Thyroid gland (tissue), 4 donors: ENCODE measurements at regions not wholly inside any gene's neighbourhood (a gene's known extent, or its start where the extent isn't known, plus 50 kb on each side); places are given as distances from the start of the nearest gene placed in this dataset.

Experiments
- DNase-seq, 2 donors: peaks; one replicate each; pipeline ENCODE4 v3.0.0-alpha.2; 2019
- H3K27ac ChIP-seq, 3 donors: fragments of 200-600 bp; sonication (generic); 1 replicate in 2 of 3; 2 replicates in 1 of 3; pipeline ENCODE4 v1.5.1; 2016 to 2019; ENCODE audit warnings: mild to moderate bottlenecking in 1 of 3, moderate library complexity in 1 of 3
- H3K27me3 ChIP-seq: fragments of 200-600 bp; sonication (generic); one replicate; pipeline ENCODE4 v1.5.1; 2019
- H3K36me3 ChIP-seq, 2 donors: fragments of 200-600 bp; sonication (generic); one replicate each; pipeline ENCODE4 v1.5.1; 2016 to 2019
- H3K4me1 ChIP-seq, 2 donors: fragments of 200-600 bp; sonication (generic); one replicate each; pipeline ENCODE4 v1.5.1; 2017 to 2019
- H3K4me3 ChIP-seq, 3 donors: fragments of 200-600 bp; sonication (generic); replicated peaks in 1 of 3; 1 replicate in 2 of 3; 2 replicates in 1 of 3; pipeline ENCODE4 v1.5.1; 2016; ENCODE audit warnings: mild to moderate bottlenecking in 1 of 3
- H3K9me3 ChIP-seq: fragments of 200-600 bp; sonication (generic); one replicate; pipeline ENCODE4 v1.5.1; 2017
- POLR2A ChIP-seq, 2 donors: fragments of 450-650 bp; IDR thresholded peaks; one replicate each; pipeline ENCODE4 v1.6.1; 2017; ENCODE audit warnings: antibody characterized with exemption in 2 of 2, mild to moderate bottlenecking in 2 of 2, moderate library complexity in 1 of 2
- WGBS, 2 donors: methylation state at CpG; one replicate each; pipeline ENCODE4 v1.1.5; 2017; 5-methylcytosine and 5-hydroxymethylcytosine counted together
- intact Hi-C: fragments of 100-400 bp; cut with DNase I; formaldehyde crosslinking; loops from one replicate; pipeline ENCODE4 v1.15.1; 2023
- TF ChIP-seq, protein P1 (sequence below), 6 experiments: fragments of 200-600 bp in 3 of 6; fragments of 450-650 bp in 3 of 6; sonication (generic) in 3 of 6; IDR thresholded peaks; one replicate each; pipeline ENCODE4 v1.5.1; 2016 to 2019; ENCODE audit warnings: antibody characterized with exemption in 6 of 6, mild to moderate bottlenecking in 2 of 6, inconsistent platforms in 1 of 6, moderate library complexity in 1 of 6

DNA sequence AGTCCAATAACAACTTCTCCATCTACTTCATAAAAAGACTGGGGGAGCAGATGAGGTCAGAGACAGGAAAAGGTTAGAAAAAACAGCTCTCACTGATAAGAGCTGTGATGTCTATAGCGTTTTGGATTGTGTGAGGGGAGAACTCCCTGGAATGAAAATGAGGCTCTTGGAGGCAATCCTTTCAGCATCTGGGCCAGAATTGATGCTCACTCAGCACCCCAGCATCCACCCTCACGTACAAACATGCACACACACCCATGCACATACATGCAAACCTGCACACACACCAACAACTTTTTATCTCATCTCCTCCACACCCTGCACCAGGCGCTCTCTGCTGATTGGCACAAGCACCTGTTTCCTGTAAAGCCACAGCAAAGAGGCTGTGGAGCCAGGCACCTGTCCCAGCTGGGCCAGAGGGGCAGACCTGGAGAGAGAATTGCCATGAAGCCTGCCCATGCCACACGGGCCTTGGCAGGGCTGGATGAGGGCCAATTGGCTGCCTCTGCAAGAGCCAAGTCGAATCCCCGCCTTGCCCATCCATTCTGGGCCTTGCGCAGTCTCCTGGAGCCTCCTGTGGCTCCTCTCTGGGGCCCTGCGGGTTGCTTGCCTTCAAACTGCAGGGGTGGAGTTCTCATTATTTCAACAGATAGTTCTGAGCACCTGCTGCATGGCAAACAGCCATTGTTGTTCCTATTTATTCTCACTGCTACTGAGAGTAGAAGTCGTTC lies 53.1 kb downstream of the SYNE3 start:
- peak; percentile 22 to 42 for DNase-seq
- intact Hi-C loops: no loop called here
- no peak overlapping the region for H3K27ac ChIP-seq
- H3K36me3 ChIP-seq: no peaks in the 10 kb centered on the region
- H3K9me3 ChIP-seq: no peaks in the 10 kb centered on the region
- TF ChIP-seq, protein P1, sequence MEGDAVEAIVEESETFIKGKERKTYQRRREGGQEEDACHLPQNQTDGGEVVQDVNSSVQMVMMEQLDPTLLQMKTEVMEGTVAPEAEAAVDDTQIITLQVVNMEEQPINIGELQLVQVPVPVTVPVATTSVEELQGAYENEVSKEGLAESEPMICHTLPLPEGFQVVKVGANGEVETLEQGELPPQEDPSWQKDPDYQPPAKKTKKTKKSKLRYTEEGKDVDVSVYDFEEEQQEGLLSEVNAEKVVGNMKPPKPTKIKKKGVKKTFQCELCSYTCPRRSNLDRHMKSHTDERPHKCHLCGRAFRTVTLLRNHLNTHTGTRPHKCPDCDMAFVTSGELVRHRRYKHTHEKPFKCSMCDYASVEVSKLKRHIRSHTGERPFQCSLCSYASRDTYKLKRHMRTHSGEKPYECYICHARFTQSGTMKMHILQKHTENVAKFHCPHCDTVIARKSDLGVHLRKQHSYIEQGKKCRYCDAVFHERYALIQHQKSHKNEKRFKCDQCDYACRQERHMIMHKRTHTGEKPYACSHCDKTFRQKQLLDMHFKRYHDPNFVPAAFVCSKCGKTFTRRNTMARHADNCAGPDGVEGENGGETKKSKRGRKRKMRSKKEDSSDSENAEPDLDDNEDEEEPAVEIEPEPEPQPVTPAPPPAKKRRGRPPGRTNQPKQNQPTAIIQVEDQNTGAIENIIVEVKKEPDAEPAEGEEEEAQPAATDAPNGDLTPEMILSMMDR (IDR thresholded peaks at IDR 0.05): no peak
- TF ChIP-seq POLR2A (IDR thresholded peaks at IDR 0.05): no peak
- no peak overlapping the region for H3K4me3 ChIP-seq
- WGBS, 2 donors: 38 to 46% methylated on average over 7 to 9 of the region's 9 CpGs
- H3K4me1 ChIP-seq: peaks cover 0 to 5% of the 10 kb centered on the region in 2 donors
- H3K27me3 ChIP-seq: no peaks in the 10 kb centered on the region

DNA sequence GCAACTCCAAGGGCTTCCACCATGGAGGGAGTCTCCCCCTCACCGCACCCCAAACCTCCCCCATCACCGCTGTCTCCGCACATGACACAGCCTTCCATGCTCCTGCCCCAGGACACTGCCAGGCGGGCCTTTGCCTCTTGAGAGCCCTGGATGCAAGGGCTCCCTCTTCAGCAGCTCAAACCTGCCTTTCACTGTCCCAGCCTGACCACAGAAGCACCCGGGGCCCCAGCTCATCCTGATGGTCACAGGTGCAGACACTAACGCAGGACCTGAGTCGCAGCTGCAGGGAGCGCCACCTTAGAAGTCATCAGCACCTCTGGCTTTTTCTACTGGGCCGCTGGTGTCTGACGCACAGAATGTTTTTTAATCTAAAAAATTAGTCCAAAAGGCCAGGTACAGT lies 54.0 kb downstream of the SYNE3 start:
- intact Hi-C loops: no loop called here
- H3K4me1 ChIP-seq: peaks cover 0 to under 1% of the 10 kb centered on the region in 2 donors
- WGBS, 2 donors: 91 to 100% methylated on average over 10 of the region's 10 CpGs
- no peaks in the 10 kb centered on the region for H3K36me3 ChIP-seq
- H3K9me3 ChIP-seq: no peaks in the 10 kb centered on the region
- no peak overlapping the region for H3K4me3 ChIP-seq
- no peaks in the 10 kb centered on the region for H3K27me3 ChIP-seq
- no peak for DNase-seq
- no peak for TF ChIP-seq POLR2A (IDR thresholded peaks at IDR 0.05)
- TF ChIP-seq, protein P1 (IDR thresholded peaks at IDR 0.05): no peak
- H3K27ac ChIP-seq: no peak overlapping the region

DNA sequence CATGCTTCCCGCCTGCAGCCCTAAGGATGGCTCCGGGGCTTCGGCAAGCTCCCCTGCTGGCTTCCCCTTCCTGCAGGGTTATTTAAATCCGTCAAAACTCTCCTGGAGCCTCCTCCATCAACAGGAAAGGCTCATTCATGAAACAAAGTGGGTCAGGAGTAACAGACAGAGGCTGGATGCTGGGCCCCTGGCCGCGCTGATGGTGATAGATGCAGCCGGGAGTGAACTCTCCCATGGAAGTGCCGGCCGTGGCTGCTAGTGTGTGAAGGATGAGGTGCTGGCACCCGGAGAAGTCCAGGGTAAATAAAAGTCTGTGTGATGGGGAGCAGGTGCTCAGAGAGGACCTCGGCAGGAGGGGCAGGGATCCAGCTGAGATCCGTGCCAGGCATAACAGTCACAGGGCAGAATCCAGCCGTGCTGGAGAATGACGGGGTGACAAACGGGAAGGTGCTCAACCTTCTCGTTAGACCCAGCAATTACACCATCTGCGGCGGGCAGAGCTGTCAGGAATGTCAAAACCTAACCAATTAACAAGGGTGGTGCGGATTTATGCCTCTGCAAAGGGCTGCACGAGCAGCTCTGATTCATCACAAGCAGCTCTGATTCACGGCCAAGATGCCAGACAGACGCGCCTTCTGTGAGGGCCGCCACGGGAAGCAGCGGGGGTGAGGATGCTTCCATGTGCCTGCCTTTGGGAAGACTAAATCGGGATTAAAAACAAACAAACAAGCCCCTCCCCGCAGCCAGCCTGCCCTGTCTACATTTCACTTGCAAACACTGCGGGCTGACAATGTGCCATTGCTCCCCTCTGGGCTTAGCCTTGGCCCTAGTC lies 55.6 kb downstream of the SYNE3 start:
- Histone ChIP-seq H3K27ac (no peak overlapping the region), H3K9me3 (no peaks in the 10 kb centered on the region), H3K27me3 (no peaks in the 10 kb centered on the region), H3K4me1 (no peaks in the 10 kb centered on the region), H3K4me3 (no peak overlapping the region), H3K36me3 (no peaks in the 10 kb centered on the region)
- TF ChIP-seq, protein P1 (IDR thresholded peaks at IDR 0.05): no peak
- no peak for TF ChIP-seq POLR2A (IDR thresholded peaks at IDR 0.05)
- DNase-seq: no peak
- intact Hi-C loops: no loop called here
- 65% methylated on average over 28 to 29 of the region's 29 CpGs for WGBS, 2 donors

DNA sequence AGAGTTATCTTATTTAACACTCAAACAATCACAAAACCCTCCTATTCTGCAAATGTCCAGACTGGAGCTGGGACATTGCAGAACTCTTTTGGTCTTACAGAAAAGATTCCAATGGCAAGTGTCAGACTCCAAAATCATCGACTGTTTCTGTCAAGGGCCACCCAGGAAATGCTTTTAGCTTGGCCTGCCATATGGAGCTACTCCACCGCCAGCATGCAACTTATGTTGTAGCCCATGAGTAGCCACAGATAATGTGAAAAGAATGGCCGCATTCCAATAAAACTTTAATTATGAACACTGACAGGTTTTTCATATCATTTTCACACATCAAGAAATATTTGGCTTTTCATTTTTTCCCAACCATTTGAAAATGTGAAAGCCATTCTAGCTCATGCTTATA lies 57.5 kb downstream of the SYNE3 start:
- Histone ChIP-seq H3K36me3 (no peaks in the 10 kb centered on the region), H3K4me1 (no peaks in the 10 kb centered on the region), H3K27ac (no peak overlapping the region), H3K4me3 (no peak overlapping the region), H3K27me3 (no peaks in the 10 kb centered on the region), H3K9me3 (no peaks in the 10 kb centered on the region)
- no peak for DNase-seq
- 87 to 89% methylated on average over 3 of the region's 3 CpGs for WGBS, 2 donors
- intact Hi-C loops: no loop called here
- TF ChIP-seq POLR2A (IDR thresholded peaks at IDR 0.05): no peak
- TF ChIP-seq, protein P1 (IDR thresholded peaks at IDR 0.05): no peak

DNA sequence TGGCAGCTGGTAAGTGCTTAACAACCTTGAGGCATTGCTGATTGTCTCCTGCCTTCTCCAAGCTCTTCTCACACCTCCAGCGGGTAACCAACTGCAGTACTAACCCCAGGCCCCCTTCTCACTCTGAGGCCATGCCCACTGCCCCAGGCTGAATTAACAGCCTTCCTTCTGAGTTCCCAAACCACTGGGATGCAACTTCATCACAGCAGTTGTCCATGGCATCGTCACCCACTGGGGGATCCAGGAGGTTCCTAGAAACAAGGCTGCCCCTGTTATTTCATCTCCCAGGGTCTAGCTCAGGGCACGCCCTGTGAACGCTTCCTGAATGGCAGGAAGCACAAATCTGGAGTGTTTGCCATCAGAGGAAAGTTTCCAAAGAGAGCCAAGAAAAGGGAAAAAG lies 58.0 kb downstream of the SYNE3 start:
- no peak overlapping the region for H3K27ac ChIP-seq
- H3K4me3 ChIP-seq: no peak overlapping the region
- no peaks in the 10 kb centered on the region for H3K9me3 ChIP-seq
- TF ChIP-seq, protein P1 (IDR thresholded peaks at IDR 0.05): no peak
- TF ChIP-seq POLR2A (IDR thresholded peaks at IDR 0.05): no peak
- H3K27me3 ChIP-seq: no peaks in the 10 kb centered on the region
- intact Hi-C loops: no loop called here
- WGBS, 2 donors: 73 to 88% methylated on average over 4 of the region's 4 CpGs
- DNase-seq: no peak
- no peaks in the 10 kb centered on the region for H3K4me1 ChIP-seq
- no peaks in the 10 kb centered on the region for H3K36me3 ChIP-seq
